ENCODE measurements at regions not wholly inside any gene's neighbourhood (a gene's known extent, or its start where the extent isn't known, plus 50 kb on each side); places are given as distances from the start of the nearest gene placed in this dataset.

- TF ChIP-seq EZH2 (IDR thresholded peaks at IDR 0.05; ENCODE audit: borderline replicate concordance, low read depth, low read length, severe bottlenecking) (no peak), CTCF (IDR thresholded peaks at IDR 0.05; ENCODE audit: borderline replicate concordance, extremely low read depth, low read length, poor library complexity, severe bottlenecking) (no peak)
Measured at GRCh38 chr11:45593992-45594391, 71.4 kb downstream of the CHST1 start.

Data from DND-41 (cell line).